ENCODE measurements at regions not wholly inside any gene's neighbourhood (a gene's known extent, or its start where the extent isn't known, plus 50 kb on each side); places are given as distances from the start of the nearest gene placed in this dataset.

DNA sequence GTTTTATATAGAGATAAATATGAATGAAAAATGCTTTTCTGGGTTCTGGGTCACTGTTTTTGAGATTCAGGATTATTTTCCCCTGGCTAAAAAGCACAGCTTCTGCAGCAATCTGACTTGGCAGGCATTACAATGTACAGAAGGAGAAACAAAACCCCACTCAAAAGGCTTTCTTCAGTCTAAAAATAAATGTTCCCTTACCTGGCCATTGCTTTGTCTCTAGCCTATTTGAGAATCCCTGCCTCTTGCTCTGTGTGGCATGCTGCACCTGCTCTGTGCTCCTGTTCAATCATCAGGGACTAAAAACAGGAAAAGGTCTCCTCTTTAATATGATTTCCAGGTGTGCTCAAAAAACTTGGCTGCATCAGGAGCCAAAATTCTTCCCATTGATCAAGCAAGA is 187.4 kb upstream of the STAC start:
- no peaks in the 10 kb centered on the region for H3K36me3 Mint-ChIP-seq (ENCODE audit: unreplicated experiment)
- DNase-seq (ENCODE audit: extremely low spot score, unreplicated experiment) = no peak
- no peaks in the 10 kb centered on the region for H3K4me1 Mint-ChIP-seq (ENCODE audit: unreplicated experiment)
- no peak overlapping the region for H3K4me3 Mint-ChIP-seq (ENCODE audit: unreplicated experiment)
- H3K27me3 Mint-ChIP-seq (ENCODE audit: unreplicated experiment) = peaks cover 4% of the 10 kb centered on the region
- H3K27ac Mint-ChIP-seq (ENCODE audit: unreplicated experiment) = no peak overlapping the region
- TF ChIP-seq, protein P1, sequence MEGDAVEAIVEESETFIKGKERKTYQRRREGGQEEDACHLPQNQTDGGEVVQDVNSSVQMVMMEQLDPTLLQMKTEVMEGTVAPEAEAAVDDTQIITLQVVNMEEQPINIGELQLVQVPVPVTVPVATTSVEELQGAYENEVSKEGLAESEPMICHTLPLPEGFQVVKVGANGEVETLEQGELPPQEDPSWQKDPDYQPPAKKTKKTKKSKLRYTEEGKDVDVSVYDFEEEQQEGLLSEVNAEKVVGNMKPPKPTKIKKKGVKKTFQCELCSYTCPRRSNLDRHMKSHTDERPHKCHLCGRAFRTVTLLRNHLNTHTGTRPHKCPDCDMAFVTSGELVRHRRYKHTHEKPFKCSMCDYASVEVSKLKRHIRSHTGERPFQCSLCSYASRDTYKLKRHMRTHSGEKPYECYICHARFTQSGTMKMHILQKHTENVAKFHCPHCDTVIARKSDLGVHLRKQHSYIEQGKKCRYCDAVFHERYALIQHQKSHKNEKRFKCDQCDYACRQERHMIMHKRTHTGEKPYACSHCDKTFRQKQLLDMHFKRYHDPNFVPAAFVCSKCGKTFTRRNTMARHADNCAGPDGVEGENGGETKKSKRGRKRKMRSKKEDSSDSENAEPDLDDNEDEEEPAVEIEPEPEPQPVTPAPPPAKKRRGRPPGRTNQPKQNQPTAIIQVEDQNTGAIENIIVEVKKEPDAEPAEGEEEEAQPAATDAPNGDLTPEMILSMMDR (IDR thresholded peaks at IDR 0.05) = no peak
- peaks cover 7% of the 10 kb centered on the region for H3K9me3 Mint-ChIP-seq (ENCODE audit: unreplicated experiment)

DNA sequence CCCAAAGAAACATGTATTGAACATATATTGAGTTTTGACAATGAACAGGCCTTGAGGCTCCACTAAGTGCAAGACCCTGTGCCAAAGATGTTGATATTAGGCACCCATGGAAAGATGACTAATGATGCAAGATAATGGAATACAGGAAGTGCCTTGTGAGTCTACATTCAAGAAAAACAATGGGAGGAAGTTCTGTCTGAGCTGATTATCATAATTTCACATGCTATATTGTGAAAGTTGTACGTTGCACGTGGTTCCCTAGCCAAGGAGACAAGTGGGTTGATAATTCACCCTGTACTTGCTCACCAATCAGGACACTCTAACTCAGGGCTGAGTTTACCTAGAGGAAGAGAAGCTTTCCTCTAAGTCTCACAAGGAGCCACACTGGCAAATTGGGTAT is 186.9 kb upstream of the STAC start:
- Mint-ChIP-seq H3K4me1 (ENCODE audit: unreplicated experiment) (no peaks in the 10 kb centered on the region), H3K27me3 (ENCODE audit: unreplicated experiment) (peaks cover 4% of the 10 kb centered on the region), H3K9me3 (ENCODE audit: unreplicated experiment) (peaks cover 7% of the 10 kb centered on the region), H3K36me3 (ENCODE audit: unreplicated experiment) (no peaks in the 10 kb centered on the region), H3K27ac (ENCODE audit: unreplicated experiment) (no peak overlapping the region), H3K4me3 (ENCODE audit: unreplicated experiment) (no peak overlapping the region)
- no peak for DNase-seq (ENCODE audit: extremely low spot score, unreplicated experiment)
- TF ChIP-seq, protein P1 (IDR thresholded peaks at IDR 0.05) = no peak

DNA sequence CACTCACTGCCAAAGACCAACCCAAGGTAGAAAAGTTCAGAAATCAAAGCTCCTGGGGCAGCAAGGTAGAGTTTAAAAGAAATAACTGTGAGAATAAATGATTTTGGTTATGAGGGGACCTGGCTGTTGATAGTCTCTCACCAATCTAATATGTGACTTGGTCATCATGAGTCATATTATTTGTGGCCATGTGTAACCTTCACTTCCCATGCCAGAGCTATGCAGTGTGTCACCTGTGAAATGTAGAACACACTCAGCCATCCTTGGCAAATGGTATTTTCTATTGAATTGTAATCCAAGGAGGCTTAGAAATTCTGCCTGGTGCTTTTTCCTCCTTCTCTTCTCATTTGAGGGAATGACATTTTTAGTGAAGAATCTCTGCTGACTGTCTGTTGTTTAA is 184.2 kb upstream of the STAC start:
- Mint-ChIP-seq H3K27me3 (ENCODE audit: unreplicated experiment) (no peaks in the 10 kb centered on the region), H3K36me3 (ENCODE audit: unreplicated experiment) (no peaks in the 10 kb centered on the region), H3K4me1 (ENCODE audit: unreplicated experiment) (no peaks in the 10 kb centered on the region), H3K27ac (ENCODE audit: unreplicated experiment) (no peak overlapping the region), H3K4me3 (ENCODE audit: unreplicated experiment) (no peak overlapping the region), H3K9me3 (ENCODE audit: unreplicated experiment) (no peaks in the 10 kb centered on the region)
- DNase-seq (ENCODE audit: extremely low spot score, unreplicated experiment) = no peak
- TF ChIP-seq, protein P1 (IDR thresholded peaks at IDR 0.05) = no peak

DNA sequence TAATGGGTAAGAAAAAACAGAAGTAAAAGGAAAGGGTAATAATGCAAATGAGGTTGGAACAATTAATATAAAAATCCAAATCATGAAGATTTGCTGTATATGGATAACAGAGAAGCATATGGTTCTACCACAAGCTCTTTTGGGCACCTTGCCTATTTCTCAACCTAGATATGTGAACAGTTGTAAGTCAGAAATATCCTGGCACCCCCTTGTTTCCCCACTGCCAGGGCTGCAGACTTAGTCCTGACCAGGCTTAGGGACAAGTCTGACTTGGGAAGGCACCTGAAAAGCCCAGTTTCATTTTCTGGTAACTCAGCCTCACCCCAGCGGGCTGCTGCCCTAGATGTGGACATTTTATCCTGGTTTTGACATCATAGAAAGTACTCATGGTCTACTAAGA is 183.2 kb upstream of the STAC start:
- H3K9me3 Mint-ChIP-seq (ENCODE audit: unreplicated experiment) = no peaks in the 10 kb centered on the region
- no peak for DNase-seq (ENCODE audit: extremely low spot score, unreplicated experiment)
- no peaks in the 10 kb centered on the region for H3K27me3 Mint-ChIP-seq (ENCODE audit: unreplicated experiment)
- no peaks in the 10 kb centered on the region for H3K36me3 Mint-ChIP-seq (ENCODE audit: unreplicated experiment)
- TF ChIP-seq, protein P1 (IDR thresholded peaks at IDR 0.05) = no peak
- no peak overlapping the region for H3K4me3 Mint-ChIP-seq (ENCODE audit: unreplicated experiment)
- H3K27ac Mint-ChIP-seq (ENCODE audit: unreplicated experiment) = no peak overlapping the region
- H3K4me1 Mint-ChIP-seq (ENCODE audit: unreplicated experiment) = no peaks in the 10 kb centered on the region

DNA sequence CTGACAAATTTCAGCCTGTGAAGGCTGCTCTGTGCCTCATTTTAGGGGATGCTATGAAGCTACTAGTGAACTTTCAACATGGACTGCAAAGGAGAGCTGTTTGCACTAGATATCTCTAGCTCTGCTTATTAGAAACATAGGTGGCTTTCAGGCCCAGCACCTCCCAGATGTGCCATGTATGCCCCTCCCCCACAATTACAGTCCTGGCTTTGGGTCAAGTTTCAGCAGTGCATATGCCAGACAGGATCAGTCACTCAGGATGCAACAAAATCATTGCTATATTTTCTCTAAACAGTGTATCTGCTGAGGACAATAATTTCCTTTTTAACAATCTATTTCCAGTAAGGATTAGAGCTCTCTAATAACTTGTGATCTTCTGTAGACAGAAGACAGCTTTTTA is 178.8 kb upstream of the STAC start:
- TF ChIP-seq, protein P1 (IDR thresholded peaks at IDR 0.05) = no peak
- Mint-ChIP-seq H3K36me3 (ENCODE audit: unreplicated experiment) (no peaks in the 10 kb centered on the region), H3K4me1 (ENCODE audit: unreplicated experiment) (no peaks in the 10 kb centered on the region), H3K27me3 (ENCODE audit: unreplicated experiment) (peaks cover 9% of the 10 kb centered on the region), H3K4me3 (ENCODE audit: unreplicated experiment) (no peak overlapping the region), H3K27ac (ENCODE audit: unreplicated experiment) (no peak overlapping the region), H3K9me3 (ENCODE audit: unreplicated experiment) (no peaks in the 10 kb centered on the region)
- no peak for DNase-seq (ENCODE audit: extremely low spot score, unreplicated experiment)
